SK-N-SH (cell line): ENCODE measurements at regions not wholly inside any gene's neighbourhood (a gene's known extent, or its start where the extent isn't known, plus 50 kb on each side); places are given as distances from the start of the nearest gene placed in this dataset.
"Not testable (repeated sequence)": the region's sequence is repeated elsewhere in the genome, so short reads cannot be mapped to it uniquely, and the experiment has no call there.

Experiments used
- GABPA ChIP-seq: IDR thresholded peaks from 2 replicates; pipeline ENCODE4 v1.4.0; 2012; ENCODE audit warnings: low read depth, mild to moderate bottlenecking
- GATA2 ChIP-seq: sonication (generic); formaldehyde crosslinking; IDR thresholded peaks from 2 replicates; pipeline ENCODE4 v1.5.0; 2020; ENCODE audit warnings: mild to moderate bottlenecking, missing genetic modification reagents
- JUND ChIP-seq: IDR thresholded peaks from 2 replicates; pipeline ENCODE4 v1.4.0; 2012
- NRF1 ChIP-seq: IDR thresholded peaks from 2 replicates; pipeline ENCODE4 v1.6.1; 2012; ENCODE audit warnings: low read depth, mild to moderate bottlenecking, low read length
- POLR2AphosphoS5 ChIP-seq: IDR thresholded peaks from 2 replicates; pipeline ENCODE4 v1.6.1; 2012; ENCODE audit warnings: low read depth, low read length
- RAD21 ChIP-seq: IDR thresholded peaks from 2 replicates; pipeline ENCODE4 v1.6.1; 2012; ENCODE audit warnings: mild to moderate bottlenecking, low read length
- RFX5 ChIP-seq: IDR thresholded peaks from 2 replicates; pipeline ENCODE4 v1.6.1; 2012; ENCODE audit warnings: mild to moderate bottlenecking, improper control_type of control experiment, low read length
- SIN3A ChIP-seq: IDR thresholded peaks from 2 replicates; pipeline ENCODE4 v1.6.1; 2012; ENCODE audit warnings: low read depth, mild to moderate bottlenecking, low read length, moderate library complexity, borderline replicate concordance
- SMC3 ChIP-seq: IDR thresholded peaks from 2 replicates; pipeline ENCODE4 v1.6.1; 2012; ENCODE audit warnings: low read depth, low read length, improper control_type of control experiment
- YY1 ChIP-seq: IDR thresholded peaks from 2 replicates; pipeline ENCODE4 v1.4.0; 2012; ENCODE audit warnings: low read depth, mild to moderate bottlenecking
- TF ChIP-seq, protein P1 (sequence below): fragments of 150-350 bp; IDR thresholded peaks from 2 replicates; pipeline ENCODE4 v1.6.1; 2017; ENCODE audit warnings: antibody characterized with exemption, low read length, low read depth, borderline replicate concordance
- TF ChIP-seq, protein P2 (sequence below): fragments of 200-600 bp; sonication (generic); IDR thresholded peaks from 2 replicates; pipeline ENCODE4 v1.6.1; 2017; ENCODE audit warnings: antibody characterized with exemption, mild to moderate bottlenecking, moderate library complexity
- TF ChIP-seq, protein P3 (sequence below): IDR thresholded peaks from 2 replicates; pipeline ENCODE4 v1.4.0; 2012; ENCODE audit warnings: low read depth, borderline replicate concordance

DNA sequence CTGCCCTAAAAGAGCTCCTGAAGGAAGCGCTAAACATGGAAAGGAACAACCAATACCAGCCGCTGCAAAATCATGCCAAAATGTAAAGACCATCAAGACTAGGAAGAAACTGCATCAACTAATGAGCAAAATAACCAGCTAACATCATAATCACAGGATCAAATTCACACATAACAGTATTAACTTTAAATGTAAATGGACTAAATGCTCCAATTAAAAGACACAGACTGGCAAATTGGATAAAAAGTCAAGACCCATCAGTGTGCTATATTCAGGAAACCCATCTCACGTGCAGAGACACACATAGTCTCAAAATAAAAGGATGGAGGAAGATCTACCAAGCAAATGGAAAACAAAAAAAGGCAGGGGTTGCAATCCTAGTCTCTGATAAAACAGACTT is 88.8 kb upstream of the CAV2 start:
- TF ChIP-seq POLR2AphosphoS5, SMC3, NRF1, GABPA, YY1, JUND, RFX5, GATA2, RAD21, SIN3A: not testable (repeated sequence)
- TF ChIP-seq, protein P1, sequence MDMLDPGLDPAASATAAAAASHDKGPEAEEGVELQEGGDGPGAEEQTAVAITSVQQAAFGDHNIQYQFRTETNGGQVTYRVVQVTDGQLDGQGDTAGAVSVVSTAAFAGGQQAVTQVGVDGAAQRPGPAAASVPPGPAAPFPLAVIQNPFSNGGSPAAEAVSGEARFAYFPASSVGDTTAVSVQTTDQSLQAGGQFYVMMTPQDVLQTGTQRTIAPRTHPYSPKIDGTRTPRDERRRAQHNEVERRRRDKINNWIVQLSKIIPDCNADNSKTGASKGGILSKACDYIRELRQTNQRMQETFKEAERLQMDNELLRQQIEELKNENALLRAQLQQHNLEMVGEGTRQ = not testable (repeated sequence)
- TF ChIP-seq, protein P2, sequence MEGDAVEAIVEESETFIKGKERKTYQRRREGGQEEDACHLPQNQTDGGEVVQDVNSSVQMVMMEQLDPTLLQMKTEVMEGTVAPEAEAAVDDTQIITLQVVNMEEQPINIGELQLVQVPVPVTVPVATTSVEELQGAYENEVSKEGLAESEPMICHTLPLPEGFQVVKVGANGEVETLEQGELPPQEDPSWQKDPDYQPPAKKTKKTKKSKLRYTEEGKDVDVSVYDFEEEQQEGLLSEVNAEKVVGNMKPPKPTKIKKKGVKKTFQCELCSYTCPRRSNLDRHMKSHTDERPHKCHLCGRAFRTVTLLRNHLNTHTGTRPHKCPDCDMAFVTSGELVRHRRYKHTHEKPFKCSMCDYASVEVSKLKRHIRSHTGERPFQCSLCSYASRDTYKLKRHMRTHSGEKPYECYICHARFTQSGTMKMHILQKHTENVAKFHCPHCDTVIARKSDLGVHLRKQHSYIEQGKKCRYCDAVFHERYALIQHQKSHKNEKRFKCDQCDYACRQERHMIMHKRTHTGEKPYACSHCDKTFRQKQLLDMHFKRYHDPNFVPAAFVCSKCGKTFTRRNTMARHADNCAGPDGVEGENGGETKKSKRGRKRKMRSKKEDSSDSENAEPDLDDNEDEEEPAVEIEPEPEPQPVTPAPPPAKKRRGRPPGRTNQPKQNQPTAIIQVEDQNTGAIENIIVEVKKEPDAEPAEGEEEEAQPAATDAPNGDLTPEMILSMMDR = not testable (repeated sequence)
- TF ChIP-seq, protein P3, sequence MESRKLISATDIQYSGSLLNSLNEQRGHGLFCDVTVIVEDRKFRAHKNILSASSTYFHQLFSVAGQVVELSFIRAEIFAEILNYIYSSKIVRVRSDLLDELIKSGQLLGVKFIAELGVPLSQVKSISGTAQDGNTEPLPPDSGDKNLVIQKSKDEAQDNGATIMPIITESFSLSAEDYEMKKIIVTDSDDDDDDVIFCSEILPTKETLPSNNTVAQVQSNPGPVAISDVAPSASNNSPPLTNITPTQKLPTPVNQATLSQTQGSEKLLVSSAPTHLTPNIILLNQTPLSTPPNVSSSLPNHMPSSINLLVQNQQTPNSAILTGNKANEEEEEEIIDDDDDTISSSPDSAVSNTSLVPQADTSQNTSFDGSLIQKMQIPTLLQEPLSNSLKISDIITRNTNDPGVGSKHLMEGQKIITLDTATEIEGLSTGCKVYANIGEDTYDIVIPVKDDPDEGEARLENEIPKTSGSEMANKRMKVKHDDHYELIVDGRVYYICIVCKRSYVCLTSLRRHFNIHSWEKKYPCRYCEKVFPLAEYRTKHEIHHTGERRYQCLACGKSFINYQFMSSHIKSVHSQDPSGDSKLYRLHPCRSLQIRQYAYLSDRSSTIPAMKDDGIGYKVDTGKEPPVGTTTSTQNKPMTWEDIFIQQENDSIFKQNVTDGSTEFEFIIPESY = not testable (repeated sequence)
